AG08396 (cell line): ENCODE measurements at regions not wholly inside any gene's neighbourhood (a gene's known extent, or its start where the extent isn't known, plus 50 kb on each side); places are given as distances from the start of the nearest gene placed in this dataset.
"Not testable (repeated sequence)": the region's sequence is repeated elsewhere in the genome, so short reads cannot be mapped to it uniquely, and the experiment has no call there.

ENCODE experiments used
- DNase-seq: peaks from one replicate; pipeline ENCODE4 v3.0.0; 2012; ENCODE audit warnings: low spot score, mixed read lengths

DNA sequence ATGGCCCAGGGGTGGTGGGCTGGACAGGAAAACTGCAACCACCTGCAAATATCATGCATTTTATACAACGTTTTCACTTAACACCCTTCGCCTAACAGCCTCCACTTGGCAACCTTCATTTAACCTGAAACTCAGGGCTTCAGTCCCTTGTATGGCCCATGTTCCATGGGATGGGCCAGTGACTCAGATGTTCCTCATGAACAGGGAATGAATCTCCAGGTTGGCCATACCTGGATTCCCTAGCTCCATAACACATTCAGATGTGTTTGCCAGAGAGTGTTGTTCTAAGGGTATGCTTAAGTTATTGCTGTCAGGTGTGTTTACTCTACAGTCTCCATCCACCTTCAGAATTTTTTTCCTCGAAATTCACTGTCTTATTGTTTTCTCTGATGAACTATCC, 316.9 kb downstream of the JRKL start:
- no peak for DNase-seq

DNA sequence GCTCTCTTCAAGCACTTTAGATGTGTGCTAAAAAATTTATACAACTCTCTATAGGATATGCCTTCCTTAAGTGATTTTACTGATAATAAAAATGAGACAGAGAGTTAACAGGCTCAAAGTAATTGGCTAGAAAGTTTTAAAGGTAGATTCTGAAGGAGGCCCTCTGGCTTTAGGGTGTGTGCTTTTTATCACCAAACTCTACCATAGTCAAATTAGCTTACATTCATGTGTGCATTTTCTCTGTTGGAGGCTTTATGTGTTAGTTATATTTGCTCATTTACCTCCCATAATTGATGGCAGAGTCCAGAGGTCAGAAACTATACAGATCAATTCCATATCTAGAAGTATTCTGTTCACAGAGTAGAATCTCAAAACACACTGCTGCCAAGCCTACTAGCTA, 317.5 kb downstream of the JRKL start:
- no peak for DNase-seq

DNA sequence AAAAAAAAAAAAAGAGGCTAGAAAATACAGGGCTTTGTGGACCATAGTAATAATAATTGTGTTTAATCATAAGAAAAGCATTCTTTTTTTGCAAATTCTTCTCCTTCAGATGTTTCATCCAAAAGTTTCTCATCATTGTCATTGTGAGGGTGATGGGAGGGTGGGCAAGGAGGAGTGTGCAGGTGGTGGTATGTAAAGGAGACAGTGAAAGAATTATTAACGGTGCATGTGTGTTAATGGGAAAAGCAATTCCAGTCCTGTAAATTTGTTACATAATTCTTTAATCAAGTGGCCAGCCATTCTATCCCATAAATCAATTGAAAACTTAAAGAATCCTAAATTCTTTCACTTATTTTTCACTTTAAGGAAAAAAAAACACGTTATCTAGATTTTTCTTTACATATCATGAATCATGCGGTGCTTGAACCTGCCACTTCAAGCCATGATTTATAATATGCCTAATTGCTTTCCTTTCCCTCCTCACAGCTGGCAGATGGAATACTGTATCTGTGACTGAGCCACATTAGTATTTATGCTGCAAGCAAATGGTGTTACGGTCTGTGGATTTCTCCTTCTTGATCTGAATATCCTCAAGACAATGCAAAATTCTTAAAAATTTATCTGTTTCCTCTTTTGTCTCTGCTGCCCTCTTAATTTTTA, 318.5 kb downstream of the JRKL start:
- DNase-seq, result no peak

DNA sequence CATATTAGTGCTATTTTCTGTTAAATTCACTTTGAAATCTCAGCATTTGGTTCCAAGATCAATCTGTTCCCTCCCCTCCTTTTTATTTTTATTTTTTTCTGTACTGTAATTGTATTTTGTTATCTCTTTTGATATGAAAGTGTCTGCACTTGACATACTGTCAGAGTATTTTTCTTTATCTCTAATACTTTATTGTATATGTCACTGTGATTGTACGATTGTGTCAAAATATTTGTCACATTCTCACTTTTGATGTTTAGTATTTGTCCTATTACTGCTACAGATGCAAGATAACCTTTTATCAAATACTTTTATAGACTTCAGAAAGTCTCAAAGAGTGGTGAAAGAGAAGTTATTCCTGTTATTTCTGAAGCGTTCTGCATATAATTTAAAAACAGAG, 323.5 kb downstream of the JRKL start:
- DNase-seq, result no peak

DNA sequence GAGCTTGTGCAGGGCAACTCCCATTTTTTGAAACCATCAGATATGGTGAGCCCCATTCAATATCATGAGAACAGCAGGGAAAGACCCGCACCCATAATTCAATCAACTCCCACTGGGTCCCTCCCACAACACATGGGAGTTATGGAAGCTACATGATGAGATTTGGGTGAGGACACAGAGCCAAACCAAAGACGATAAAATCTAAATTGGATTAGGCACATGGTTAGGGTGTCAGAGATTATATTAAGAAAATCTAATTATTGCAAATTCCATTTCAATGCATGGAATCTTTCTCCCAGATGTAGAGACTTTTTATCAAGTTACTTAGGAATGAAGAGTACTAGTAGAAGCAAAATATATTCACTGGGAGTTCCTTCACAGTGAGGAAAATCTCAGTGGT, 324.9 kb downstream of the JRKL start:
- no peak for DNase-seq

DNA sequence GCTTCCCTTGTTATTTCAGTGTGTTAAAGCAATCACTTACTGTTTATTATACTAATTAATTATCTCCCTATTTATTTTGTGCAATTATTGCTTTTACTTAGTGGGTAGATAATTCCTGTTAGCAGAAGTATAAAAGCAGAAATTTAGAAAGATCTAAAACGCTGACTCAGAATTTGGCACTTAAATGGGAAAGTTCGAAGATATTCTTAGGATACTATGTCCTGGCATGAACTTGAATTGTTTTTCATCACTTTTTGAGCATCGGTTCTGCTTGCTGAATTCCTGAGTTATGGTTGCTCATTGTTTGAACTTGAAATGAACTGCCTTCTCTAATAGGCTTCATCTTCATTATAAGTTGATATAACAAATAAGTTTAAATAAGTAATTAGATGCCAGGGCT, 325.4 kb downstream of the JRKL start:
- DNase-seq, result no peak

DNA sequence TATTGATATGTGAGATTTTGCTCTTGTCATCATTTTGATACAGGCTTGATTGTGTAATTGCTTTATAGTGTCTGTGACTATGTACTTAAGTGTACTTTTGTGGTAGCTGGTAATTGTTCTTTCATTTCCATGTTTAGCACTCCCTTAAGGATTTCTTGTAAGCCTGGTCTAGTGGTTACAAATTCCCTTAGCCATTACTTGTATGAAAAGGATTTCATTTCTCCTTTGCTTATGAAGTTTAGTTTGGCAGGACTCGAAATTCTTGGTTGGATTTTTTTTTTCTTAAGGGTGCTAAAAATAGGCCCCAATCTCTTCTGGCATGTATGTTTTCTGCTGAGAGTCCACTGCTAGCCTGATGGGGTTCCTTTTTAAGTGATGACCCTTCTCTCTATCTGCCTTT, 346.8 kb downstream of the JRKL start:
- no peak for DNase-seq

DNA sequence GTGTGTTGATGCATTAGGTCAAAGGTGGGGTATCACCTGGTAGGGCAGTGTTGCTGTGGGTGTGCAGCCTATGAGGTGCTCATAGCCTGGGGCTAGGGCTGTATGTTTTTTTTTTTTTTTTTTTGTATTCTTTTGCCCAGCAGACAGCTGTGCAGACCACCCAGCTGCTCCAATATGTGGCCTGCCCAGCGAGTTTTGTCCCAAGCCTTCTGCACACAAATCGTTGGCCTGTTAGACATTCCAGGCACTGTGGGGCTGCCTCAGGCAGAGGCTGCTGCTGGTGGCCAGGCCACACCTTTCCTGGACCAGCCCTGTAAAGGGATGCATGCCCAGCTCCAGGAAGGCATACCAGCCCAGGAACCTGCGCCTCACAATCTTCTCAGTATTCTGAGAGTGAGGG, 348.5 kb downstream of the JRKL start:
- DNase-seq, result no peak

DNA sequence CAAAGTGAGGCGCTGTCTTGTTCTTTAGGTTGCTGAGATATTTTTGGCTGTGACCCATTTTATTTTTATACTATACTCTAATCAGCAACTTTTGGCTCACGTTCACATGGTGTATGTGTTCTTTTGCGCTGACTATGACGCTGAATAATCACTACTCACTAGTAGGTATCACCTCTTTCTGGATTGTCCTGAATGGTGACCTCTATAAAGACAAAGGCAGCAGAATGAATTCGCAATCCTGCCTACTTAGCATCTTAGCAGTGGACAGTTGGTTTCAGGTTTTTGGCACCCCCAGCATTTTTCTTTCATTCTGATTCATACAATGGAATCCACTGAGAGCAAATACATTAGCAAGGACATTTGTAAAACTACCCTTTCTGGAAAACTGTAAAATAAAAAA, 351.3 kb downstream of the JRKL start:
- peak; percentile 13 for DNase-seq

DNA sequence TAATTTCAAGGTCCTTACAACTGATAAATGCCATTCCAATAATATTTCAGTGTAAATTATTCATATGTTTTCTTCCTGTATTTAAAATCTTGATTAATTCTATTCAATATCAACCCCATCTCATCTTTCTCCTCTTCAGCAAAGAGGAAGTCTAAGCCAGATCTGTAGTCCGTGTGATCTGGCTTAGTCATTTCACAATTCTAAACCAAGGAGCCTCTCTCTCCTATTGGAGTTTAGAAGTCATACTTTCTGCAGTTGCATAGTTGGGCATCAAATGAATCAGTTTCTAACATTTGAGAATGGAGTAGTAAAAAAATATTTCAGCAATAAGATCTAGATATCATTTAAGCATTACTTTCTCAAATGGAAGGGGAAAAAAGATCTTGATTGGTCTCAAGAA, 354.9 kb downstream of the JRKL start:
- no peak for DNase-seq

DNA sequence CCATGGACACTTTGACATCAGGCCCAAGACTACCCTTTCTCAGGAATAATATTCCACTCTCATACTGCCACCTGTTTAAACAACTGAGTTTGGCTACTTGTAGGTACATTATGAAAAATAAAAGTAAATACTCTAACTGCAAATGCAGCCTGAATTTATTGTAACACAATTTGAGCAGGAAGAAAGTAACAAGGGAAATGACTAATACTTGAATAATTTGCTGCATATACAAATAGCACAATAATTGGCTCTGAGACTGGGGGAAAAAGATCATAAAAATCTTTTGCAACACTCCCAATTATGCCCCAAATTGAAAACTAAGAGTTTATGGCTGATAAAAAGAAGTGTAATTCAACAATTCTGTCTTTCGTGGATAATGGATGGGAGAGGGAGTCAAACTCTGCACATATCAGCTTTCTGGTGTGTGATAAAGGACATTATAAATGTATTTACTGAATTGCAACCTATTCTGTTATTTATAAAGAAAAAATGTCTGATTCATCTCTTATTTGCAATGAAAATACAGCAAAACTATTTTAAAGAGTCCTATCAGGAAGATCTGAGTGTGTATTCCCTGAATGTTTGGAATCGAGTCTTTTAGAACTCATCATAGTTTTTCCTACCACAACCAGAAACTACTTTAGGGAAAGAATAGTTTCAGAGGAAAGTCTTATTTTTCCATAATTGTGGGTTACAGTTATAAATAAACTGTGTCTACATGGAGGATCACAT, 359.0 kb downstream of the JRKL start:
- DNase-seq, result no peak

DNA sequence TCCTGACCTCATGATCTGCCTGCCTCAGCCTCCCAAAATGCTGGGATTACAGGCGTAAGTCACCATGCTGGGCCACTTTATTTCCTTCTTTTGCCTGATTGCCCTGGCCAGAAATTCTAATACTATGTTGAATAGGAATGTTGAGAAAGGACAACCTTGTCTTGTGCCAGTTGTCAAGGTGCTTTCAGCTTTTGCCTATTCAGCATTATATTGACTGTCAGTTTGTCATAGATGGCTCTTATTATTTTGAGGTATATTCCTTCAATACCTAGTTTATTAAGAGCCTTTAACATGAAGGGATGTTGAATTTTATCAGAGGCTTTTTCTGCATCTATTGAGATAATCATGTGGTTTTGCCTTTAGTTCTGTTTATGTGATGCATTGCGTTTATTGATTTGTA, 362.0 kb downstream of the JRKL start:
- DNase-seq, result not testable (repeated sequence)

DNA sequence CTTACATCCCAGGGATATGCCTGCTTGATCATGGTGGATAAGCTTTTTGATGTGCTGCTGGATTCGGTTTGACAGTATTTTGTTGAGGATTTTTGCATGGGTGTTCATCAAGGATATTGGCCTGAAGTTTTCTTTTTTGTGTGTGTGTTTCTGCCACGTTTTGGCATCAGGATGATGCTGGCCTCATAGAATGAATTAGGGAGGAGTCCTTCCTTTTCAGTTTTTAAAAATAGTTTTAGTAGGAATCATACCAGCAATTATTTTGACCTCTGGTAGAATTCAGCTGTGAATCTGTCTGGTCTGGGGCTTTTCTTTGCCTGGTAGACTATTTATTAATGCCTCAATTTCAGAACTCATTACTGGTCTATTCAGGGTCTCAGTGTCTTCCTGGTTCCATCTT, 362.4 kb downstream of the JRKL start:
- no peak for DNase-seq

DNA sequence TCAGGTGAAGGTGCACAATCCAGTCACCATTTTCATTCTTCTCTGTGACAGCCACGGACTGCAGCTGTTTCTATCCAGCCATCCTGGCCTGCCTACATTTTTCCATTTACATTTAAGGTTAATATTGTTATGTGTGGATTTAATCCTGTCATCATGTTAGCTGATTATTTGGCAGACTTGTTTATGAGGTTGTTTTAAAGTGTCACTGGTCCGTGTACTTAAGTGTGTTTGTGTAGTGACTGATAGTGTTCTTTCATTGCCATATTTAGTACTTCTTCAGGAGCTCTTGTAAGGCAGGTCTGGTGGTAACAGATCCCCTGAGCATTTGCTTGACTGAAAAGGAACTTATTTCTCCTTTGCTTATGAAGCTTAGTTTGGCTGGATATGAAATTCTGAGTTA, 364.2 kb downstream of the JRKL start:
- DNase-seq, result no peak

DNA sequence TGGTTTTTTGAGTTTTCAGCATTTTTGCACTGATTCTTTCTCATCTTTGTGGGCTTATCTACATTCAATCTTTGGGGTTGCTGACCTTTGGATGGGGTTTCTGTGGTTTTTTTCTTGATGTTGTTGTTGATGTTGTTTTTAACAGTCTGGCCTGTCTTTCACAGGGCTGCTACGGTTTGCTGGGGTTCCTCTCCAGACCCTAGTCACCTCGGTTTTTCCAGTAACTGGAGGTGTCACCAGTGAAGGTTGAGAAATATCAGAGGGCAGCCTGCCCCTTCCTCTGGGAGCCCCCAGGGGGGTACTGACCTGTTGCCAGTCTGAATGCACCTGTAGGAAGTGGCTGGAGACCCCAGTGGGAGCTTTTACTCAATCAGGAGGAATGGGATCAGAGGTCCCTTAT, 365.4 kb downstream of the JRKL start:
- no peak for DNase-seq

DNA sequence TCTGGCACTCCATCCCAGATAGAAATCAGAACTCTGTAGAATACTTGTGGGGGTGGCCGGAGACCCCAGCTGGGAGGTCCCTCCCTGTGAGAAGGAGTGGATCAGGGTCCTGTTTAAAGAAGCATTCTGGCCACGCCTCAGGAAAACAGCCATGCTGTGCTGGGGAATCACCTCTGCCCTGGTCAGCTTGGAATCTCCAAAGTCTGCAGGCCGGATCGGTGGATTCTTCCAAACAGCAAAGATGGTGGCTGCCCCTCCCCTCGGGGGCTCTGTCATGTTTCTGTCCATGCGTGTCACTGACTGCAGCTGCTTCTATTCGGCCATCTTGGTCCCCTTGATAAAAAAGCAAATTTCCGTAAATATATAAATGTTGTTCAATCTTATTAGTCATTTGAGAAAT, 365.9 kb downstream of the JRKL start:
- DNase-seq, result no peak

DNA sequence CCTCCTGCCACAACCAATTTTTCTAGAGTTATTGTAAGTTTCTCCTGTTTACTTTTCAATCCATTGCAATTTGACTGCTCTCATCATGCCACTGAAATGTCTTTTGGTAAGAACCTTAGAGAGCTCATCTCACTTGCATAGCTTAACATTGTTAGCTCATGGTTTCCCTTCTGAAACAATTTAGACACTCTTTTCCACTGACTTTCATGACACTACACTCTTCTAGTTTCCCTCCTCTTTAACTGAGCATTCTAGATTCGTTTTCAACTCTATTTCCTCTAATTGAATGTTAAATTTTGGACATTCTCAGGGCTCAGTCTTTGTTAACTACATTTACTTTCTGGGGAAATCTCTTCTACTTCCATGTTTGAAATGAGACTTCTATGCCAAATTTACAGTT, 369.1 kb downstream of the JRKL start:
- DNase-seq, result no peak

DNA sequence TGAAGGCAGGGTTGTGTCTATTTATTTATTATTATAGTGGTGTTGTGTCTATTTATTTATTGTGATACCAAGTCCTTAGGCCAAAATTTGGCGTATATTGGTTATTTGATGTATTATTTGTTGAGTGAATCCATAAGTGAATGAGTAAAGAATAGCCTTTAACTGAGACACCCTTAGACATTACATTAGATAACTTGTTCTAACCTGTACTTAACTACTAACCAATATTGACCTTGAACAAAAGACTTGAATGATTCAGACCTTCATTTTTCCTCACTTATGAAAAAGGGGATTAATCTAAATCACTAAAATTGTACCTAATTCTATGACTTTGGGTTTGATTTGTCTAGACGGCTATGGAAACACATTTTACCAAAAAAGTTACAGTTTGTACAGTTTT, 370.5 kb downstream of the JRKL start:
- DNase-seq, result no peak

DNA sequence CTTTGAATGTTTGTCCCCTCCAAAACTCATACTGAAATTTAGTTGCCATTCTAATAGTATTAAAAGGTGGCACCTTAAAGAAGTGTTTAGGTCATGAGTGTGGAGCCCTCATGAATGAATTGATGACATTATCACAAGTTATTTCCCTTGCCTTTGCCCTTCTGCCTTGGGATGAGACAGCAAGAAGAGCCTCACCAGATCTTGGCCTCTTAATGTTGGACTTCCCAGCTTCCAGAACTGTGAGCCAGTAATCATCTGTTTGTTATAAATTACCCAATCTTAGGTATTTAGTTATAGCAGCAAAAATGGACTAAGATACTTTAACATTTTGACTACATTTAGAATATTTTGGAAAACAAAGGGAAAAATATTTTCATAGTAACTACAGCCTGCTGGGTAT, 371.0 kb downstream of the JRKL start:
- DNase-seq, result no peak

DNA sequence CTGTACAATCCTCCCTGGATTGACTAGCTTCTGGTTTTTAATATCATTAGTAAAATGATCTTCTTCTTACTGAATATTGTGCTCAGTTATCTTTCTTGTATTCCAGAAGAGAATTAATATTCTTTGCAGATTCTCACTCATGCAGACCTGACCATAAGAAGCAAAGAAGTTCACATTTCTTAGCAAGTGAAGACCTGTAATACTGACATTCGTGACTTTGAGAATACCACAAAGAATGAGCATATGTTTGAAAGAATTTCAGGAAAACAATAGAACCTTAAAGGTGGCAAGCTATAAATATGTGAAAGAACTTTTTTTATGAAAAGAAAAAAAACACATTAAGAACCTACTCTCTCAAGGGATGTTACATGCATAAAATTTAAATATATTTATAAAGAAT, 371.6 kb downstream of the JRKL start:
- no peak for DNase-seq

DNA sequence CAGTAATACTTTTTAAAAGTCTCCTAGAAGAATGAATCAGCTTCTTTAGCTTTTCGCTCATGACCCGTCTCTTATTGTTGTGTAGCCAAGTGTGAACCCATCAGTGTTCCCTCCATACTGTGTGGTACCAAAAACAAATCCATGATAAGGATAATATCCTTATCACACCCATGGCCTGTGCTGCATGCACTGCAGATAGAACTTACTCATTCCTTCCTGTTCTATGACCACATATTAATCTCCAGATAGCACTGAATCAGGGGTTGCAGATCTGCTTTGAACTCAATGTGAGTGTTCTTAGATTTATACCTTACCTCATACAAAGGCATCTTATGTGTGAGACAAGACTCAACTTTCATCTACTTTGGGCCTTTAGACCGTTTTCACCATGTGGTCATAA, 373.4 kb downstream of the JRKL start:
- no peak for DNase-seq

DNA sequence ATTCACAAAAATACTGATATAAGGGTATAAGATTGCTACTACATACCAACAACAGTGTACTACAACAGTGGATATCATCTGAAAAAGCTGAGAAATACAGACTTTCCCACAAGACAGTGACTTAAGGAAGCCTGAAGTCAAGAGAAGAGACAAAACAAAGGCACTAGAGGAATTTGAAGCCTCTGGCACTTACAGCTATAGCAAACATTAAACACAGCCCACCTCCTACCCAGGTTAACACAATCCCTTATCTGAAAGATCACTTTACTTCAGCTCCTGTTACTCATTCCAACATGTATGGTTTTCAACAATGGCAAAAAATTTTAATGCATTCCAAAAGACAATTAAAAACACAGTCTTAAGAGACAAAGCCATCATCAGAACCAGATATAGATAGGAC, 388.5 kb downstream of the JRKL start:
- DNase-seq, result no peak

DNA sequence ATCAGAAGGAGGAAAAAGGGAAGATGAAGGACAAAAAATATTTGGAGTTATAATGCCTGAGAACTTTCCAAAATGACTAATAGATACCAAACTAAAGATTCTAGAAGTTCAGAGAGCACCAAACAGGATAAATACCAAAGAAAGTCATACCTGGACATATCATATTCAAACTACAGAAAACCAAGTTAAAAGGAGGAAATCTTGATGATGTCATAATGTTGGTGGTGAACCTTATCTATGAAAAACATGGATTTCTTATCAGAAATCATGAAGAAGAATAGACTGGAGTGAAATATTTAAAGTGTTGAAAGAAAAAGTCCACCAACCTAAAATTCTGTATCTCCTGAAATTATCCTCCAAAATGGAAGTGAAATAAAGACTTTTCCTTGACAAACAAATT, 389.2 kb downstream of the JRKL start:
- DNase-seq, result no peak

DNA sequence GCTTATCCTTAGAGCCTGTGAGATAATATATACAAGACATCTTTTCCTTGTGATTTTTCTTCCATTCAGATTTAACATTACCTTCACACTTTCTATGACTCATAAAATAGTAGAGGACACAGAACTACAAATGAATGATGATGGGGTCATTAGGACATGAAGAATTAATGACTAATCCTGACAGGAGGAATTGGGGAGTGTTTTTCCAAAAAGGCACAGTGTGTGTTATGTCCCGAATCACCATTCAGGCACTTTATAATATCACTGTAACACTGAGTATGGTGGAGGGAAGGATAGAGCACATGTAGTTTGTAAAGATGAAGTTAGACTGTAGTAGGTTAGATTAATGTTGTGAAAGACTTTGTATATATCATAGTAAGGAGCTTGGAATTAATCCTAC, 391.3 kb downstream of the JRKL start:
- DNase-seq, result no peak
